Tibial nerve (tissue), 4 donors: ENCODE measurements at regions not wholly inside any gene's neighbourhood (a gene's known extent, or its start where the extent isn't known, plus 50 kb on each side); places are given as distances from the start of the nearest gene placed in this dataset.

Experiments
- DNase-seq, 2 donors: peaks; one replicate each; pipeline ENCODE4 v3.0.0-alpha.2; 2019; ENCODE audit warnings: low spot score in 2 of 2
- H3K27ac ChIP-seq, 4 donors: fragments of 200-600 bp; sonication (generic) in 3 of 4; one replicate each; pipeline ENCODE4 v1.5.1; 2017 to 2019; ENCODE audit warnings: mild to moderate bottlenecking in 1 of 4
- H3K27me3 ChIP-seq, 2 donors: fragments of 200-600 bp; sonication (generic) in 1 of 2; one replicate each; pipeline versions ENCODE4 v1.5.1 to v1.6.0; 2017 to 2019
- H3K36me3 ChIP-seq, 3 donors: fragments of 200-600 bp; sonication (generic); one replicate each; pipeline ENCODE4 v1.5.1; 2018 to 2019
- H3K4me1 ChIP-seq, 4 donors: fragments of 200-600 bp; sonication (generic) in 3 of 4; one replicate each; pipeline ENCODE4 v1.5.1; 2017 to 2019
- H3K4me3 ChIP-seq, 4 donors: fragments of 200-600 bp; sonication (generic) in 3 of 4; one replicate each; pipeline ENCODE4 v1.5.1; 2017 to 2019; ENCODE audit warnings: mild to moderate bottlenecking in 1 of 4, moderate library complexity in 1 of 4
- H3K9me3 ChIP-seq, 4 donors: fragments of 200-600 bp; sonication (generic) in 3 of 4; one replicate each; pipeline ENCODE4 v1.5.1; 2017 to 2019
- CTCF ChIP-seq, 5 experiments: fragments of 200-600 bp in 3 of 5; fragments of 450-650 bp in 2 of 5; sonication (generic) in 3 of 5; IDR thresholded peaks; one replicate each; pipeline ENCODE4 v1.5.1; 2016 to 2019; ENCODE audit warnings: antibody characterized with exemption in 5 of 5, mild to moderate bottlenecking in 3 of 5, moderate library complexity in 2 of 5
- EP300 ChIP-seq, 2 donors: sonication (generic); formaldehyde crosslinking; IDR thresholded peaks; one replicate each; pipeline ENCODE4 v1.6.1; 2017; ENCODE audit warnings: antibody characterized with exemption in 2 of 2, mild to moderate bottlenecking in 1 of 2
- POLR2A ChIP-seq, 2 donors: fragments of 450-650 bp; IDR thresholded peaks; one replicate each; pipeline ENCODE4 v1.6.1; 2017; ENCODE audit warnings: antibody characterized with exemption in 2 of 2, mild to moderate bottlenecking in 2 of 2, moderate library complexity in 2 of 2
- WGBS, 2 donors: methylation state at CpG; one replicate each; pipeline ENCODE4 v1.1.5; 2018; 5-methylcytosine and 5-hydroxymethylcytosine counted together

DNA sequence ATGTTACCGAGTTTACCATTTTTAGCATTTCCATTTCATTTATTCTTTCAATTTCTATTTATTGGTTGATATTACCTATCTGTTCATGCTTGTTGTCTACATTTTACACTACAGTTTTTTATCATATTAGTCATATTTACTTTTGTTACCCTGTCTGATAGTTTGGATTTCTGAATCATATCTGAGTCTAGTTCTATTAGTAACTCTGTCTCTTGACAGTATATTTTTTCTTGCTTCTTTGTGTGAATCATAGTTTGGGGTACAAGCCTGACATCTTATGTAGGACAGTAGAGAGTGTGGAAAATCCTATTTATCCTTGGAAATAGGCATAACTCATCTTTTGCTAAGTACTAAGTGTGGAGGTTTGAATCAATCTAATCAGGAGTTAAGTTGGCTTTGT, 263.9 kb upstream of the SESN3 start:
- no peaks in the 10 kb centered on the region for H3K27me3 ChIP-seq
- peaks cover 0 to 6% (median 1%) of the 10 kb centered on the region in 4 donors for H3K9me3 ChIP-seq
- no peak for DNase-seq
- no peak overlapping the region for H3K27ac ChIP-seq
- H3K36me3 ChIP-seq = no peaks in the 10 kb centered on the region
- no peak overlapping the region for H3K4me3 ChIP-seq
- H3K4me1 ChIP-seq = peaks cover 0 to 4% (median 0%) of the 10 kb centered on the region in 4 donors
- TF ChIP-seq POLR2A (IDR thresholded peaks at IDR 0.05) (no peak), CTCF (IDR thresholded peaks at IDR 0.05) (no peak), EP300 (IDR thresholded peaks at IDR 0.05) (no peak)
- 98 to 100% methylated on average over 1 of the region's 1 CpG for WGBS, 2 donors

- Histone ChIP-seq H3K36me3 (no peaks in the 10 kb centered on the region), H3K9me3 (peaks cover 0 to 6% (median 1%) of the 10 kb centered on the region in 4 donors), H3K4me3 (no peak overlapping the region), H3K4me1 (peaks cover 0 to 4% (median 0%) of the 10 kb centered on the region in 4 donors), H3K27ac (no peak overlapping the region), H3K27me3 (no peaks in the 10 kb centered on the region)
- WGBS, 2 donors = 98 to 99% methylated on average over 4 of the region's 4 CpGs
- no peak for DNase-seq
- no peak for TF ChIP-seq CTCF (IDR thresholded peaks at IDR 0.05)
- no peak for TF ChIP-seq EP300 (IDR thresholded peaks at IDR 0.05)
- no peak for TF ChIP-seq POLR2A (IDR thresholded peaks at IDR 0.05)
Observed at GRCh38 chr11:95494167-95494566, 263.2 kb upstream of the SESN3 start.

DNA sequence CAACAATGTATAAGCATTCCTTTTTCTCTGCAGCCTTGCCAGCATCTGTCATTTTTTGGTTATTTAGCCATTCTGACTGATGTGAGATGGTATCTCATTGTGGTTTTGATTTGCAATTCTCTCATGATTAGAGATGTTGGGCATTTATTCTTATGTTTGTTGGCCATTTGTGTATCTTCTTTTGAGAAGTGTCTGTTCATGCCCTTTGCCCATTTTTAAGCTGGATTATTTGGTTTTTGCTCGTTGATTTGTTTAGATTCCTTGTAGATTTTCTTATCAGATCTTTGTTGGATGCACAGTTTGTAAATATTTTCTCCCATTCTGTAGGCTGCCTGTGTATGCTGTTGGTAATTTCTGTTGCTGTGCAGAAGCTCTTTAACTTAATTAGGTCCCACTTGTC, 259.6 kb upstream of the SESN3 start:
- H3K27ac ChIP-seq = no peak overlapping the region
- no peak overlapping the region for H3K4me3 ChIP-seq
- peaks cover 0 to 6% (median 1%) of the 10 kb centered on the region in 4 donors for H3K9me3 ChIP-seq
- 75 to 80% methylated on average over 1 of the region's 1 CpG for WGBS, 2 donors
- no peaks in the 10 kb centered on the region for H3K27me3 ChIP-seq
- H3K36me3 ChIP-seq = no peaks in the 10 kb centered on the region
- no peak for DNase-seq
- H3K4me1 ChIP-seq = peaks cover 0 to 2% (median 0%) of the 10 kb centered on the region in 4 donors
- no peak for TF ChIP-seq EP300 (IDR thresholded peaks at IDR 0.05)
- no peak for TF ChIP-seq CTCF (IDR thresholded peaks at IDR 0.05)
- no peak for TF ChIP-seq POLR2A (IDR thresholded peaks at IDR 0.05)

DNA sequence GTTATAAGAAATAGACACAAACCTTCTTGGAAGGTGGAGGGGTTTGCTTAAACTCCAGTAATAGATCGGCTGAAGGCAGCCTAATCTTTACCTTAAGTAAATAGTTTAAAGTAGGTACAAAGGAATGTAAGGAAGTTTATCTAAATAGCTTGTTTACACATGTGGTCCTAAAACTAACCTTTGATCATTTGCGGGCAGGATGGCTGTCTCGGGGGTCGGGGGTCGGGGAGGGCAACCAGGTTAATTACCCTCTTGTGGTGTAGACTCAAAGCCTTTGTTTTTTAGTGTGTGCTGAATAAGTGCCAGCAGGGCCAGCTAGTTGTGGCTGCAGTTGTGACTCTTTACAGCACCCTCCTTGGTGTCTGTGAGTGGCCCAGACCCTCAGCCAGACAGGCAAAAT, 256.9 kb upstream of the SESN3 start:
- Histone ChIP-seq H3K27me3 (no peaks in the 10 kb centered on the region), H3K36me3 (no peaks in the 10 kb centered on the region), H3K9me3 (peaks cover 0 to 3% (median 0%) of the 10 kb centered on the region in 4 donors), H3K4me3 (no peak overlapping the region), H3K27ac (peak overlapping the region in 1 of 4 donors; percentile 48), H3K4me1 (peaks cover 0 to 8% (median 3%) of the 10 kb centered on the region in 4 donors)
- WGBS, 2 donors = 64 to 67% methylated on average over 5 of the region's 5 CpGs
- TF ChIP-seq CTCF (IDR thresholded peaks at IDR 0.05) (no peak), POLR2A (IDR thresholded peaks at IDR 0.05) (no peak), EP300 (IDR thresholded peaks at IDR 0.05) (no peak)
- no peak for DNase-seq

- Histone ChIP-seq H3K9me3 (peaks cover 0 to 3% (median 0%) of the 10 kb centered on the region in 4 donors), H3K27ac (peak overlapping the region in 2 of 4 donors; percentile 10 to 48), H3K27me3 (no peaks in the 10 kb centered on the region), H3K4me1 (peaks cover 0 to 8% (median 3%) of the 10 kb centered on the region in 4 donors), H3K4me3 (no peak overlapping the region), H3K36me3 (no peaks in the 10 kb centered on the region)
- DNase-seq = no peak
- TF ChIP-seq EP300 (IDR thresholded peaks at IDR 0.05) (no peak), CTCF (IDR thresholded peaks at IDR 0.05) (no peak)
- WGBS, 2 donors = 53 to 58% methylated on average over 2 of the region's 2 CpGs
Observed at GRCh38 chr11:95487391-95487790, 256.4 kb upstream of the SESN3 start.
